ENCODE measurements at regions not wholly inside any gene's neighbourhood (a gene's known extent, or its start where the extent isn't known, plus 50 kb on each side); places are given as distances from the start of the nearest gene placed in this dataset.

DNA sequence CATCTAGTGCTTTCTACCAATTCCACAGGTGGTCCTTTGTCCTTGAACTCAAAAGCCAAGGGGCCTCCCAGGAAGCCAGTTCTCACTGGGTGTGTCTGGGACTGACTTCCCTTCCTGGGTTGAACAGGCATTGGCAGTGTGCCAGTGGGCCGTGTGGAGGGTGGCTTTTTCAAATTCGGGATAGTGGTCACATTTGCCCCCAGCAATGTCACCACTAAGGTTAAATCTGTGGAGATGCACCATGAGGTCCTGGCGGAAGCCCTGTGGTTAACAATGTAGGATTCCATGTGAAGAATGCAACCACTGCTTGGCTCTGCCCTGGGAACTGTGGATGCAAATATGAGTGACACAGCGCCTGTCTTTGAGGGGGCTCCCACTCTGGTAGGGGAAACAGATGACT is 53.2 kb upstream of the MTNR1B start:
- TF ChIP-seq EZH2 (IDR thresholded peaks at IDR 0.05; ENCODE audit: low read depth, unreplicated experiment) = no peak
- TF ChIP-seq, protein P1, sequence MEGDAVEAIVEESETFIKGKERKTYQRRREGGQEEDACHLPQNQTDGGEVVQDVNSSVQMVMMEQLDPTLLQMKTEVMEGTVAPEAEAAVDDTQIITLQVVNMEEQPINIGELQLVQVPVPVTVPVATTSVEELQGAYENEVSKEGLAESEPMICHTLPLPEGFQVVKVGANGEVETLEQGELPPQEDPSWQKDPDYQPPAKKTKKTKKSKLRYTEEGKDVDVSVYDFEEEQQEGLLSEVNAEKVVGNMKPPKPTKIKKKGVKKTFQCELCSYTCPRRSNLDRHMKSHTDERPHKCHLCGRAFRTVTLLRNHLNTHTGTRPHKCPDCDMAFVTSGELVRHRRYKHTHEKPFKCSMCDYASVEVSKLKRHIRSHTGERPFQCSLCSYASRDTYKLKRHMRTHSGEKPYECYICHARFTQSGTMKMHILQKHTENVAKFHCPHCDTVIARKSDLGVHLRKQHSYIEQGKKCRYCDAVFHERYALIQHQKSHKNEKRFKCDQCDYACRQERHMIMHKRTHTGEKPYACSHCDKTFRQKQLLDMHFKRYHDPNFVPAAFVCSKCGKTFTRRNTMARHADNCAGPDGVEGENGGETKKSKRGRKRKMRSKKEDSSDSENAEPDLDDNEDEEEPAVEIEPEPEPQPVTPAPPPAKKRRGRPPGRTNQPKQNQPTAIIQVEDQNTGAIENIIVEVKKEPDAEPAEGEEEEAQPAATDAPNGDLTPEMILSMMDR (conservative IDR thresholded peaks at IDR 0.05; ENCODE audit: low read depth in 2 of 2) = no peak
- no peak for TF ChIP-seq CREB1 (CRISPR knock-in tag; IDR thresholded peaks at IDR 0.05; ENCODE audit: low read depth)
- TF ChIP-seq EZH2phosphoT487 (IDR thresholded peaks at IDR 0.05; ENCODE audit: unreplicated experiment) = no peak
- no peak for TF ChIP-seq JUNB (IDR thresholded peaks at IDR 0.05; ENCODE audit: unreplicated experiment)
- no peak for TF ChIP-seq POLR2AphosphoS5 (IDR thresholded peaks at IDR 0.05; ENCODE audit: low read depth)
- no peak for TF ChIP-seq STAT1 (IDR thresholded peaks at IDR 0.05; ENCODE audit: unreplicated experiment)
- no peak for TF ChIP-seq ZNF114 (CRISPR knock-in tag; IDR thresholded peaks at IDR 0.05)
- no peak for TF ChIP-seq ETS1 (IDR thresholded peaks at IDR 0.05)
- TF ChIP-seq, protein P2, sequence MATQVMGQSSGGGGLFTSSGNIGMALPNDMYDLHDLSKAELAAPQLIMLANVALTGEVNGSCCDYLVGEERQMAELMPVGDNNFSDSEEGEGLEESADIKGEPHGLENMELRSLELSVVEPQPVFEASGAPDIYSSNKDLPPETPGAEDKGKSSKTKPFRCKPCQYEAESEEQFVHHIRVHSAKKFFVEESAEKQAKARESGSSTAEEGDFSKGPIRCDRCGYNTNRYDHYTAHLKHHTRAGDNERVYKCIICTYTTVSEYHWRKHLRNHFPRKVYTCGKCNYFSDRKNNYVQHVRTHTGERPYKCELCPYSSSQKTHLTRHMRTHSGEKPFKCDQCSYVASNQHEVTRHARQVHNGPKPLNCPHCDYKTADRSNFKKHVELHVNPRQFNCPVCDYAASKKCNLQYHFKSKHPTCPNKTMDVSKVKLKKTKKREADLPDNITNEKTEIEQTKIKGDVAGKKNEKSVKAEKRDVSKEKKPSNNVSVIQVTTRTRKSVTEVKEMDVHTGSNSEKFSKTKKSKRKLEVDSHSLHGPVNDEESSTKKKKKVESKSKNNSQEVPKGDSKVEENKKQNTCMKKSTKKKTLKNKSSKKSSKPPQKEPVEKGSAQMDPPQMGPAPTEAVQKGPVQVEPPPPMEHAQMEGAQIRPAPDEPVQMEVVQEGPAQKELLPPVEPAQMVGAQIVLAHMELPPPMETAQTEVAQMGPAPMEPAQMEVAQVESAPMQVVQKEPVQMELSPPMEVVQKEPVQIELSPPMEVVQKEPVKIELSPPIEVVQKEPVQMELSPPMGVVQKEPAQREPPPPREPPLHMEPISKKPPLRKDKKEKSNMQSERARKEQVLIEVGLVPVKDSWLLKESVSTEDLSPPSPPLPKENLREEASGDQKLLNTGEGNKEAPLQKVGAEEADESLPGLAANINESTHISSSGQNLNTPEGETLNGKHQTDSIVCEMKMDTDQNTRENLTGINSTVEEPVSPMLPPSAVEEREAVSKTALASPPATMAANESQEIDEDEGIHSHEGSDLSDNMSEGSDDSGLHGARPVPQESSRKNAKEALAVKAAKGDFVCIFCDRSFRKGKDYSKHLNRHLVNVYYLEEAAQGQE (IDR thresholded peaks at IDR 0.05; ENCODE audit: unreplicated experiment) = no peak

Measured in GM23338 (cell line).